ENCODE measurements at regions not wholly inside any gene's neighbourhood (a gene's known extent, or its start where the extent isn't known, plus 50 kb on each side); places are given as distances from the start of the nearest gene placed in this dataset.

- TF ChIP-seq CTCF (IDR thresholded peaks at IDR 0.05) (no peak), EZH2 (IDR thresholded peaks at IDR 0.05; ENCODE audit: borderline replicate concordance, insufficient read depth, low read depth, low read length, poor library complexity, severe bottlenecking) (no peak)
- Mint-ChIP-seq H3K27ac (no peak overlapping the region), H3K27me3 (peaks cover 7% of the 10 kb centered on the region), H3K4me3 (no peak overlapping the region), H3K4me1 (no peaks in the 10 kb centered on the region), H3K9me3 (ENCODE audit: insufficient read depth) (no peaks in the 10 kb centered on the region)
- Histone ChIP-seq H3K27me3 (replicated peaks in 1 of 4; ENCODE audit: control extremely low read depth in 1 of 4, control insufficient read depth in 3 of 4, insufficient read depth in 4 of 4, low read length in 3 of 4) (no peaks in the 10 kb centered on the region), H2AFZ (ENCODE audit: insufficient read depth, low read depth, low read length, poor library complexity, severe bottlenecking) (no peak overlapping the region), H3K79me2 (ENCODE audit: control insufficient read depth, insufficient read depth, low read length) (no peaks in the 10 kb centered on the region), H3K9ac (ENCODE audit: low read length) (no peak overlapping the region), H3K4me3 (ENCODE audit: control extremely low read depth in 1 of 5, extremely low read depth in 1 of 5, insufficient read depth in 1 of 5, low read depth in 2 of 5, low read length in 4 of 5) (no peak overlapping the region), H3K4me2 (replicated peaks; ENCODE audit: low read depth, low read length, poor library complexity, severe bottlenecking) (no peak overlapping the region), H3K4me1 (ENCODE audit: control insufficient read depth in 2 of 2, insufficient read depth in 2 of 2, low read length in 2 of 2) (no peaks in the 10 kb centered on the region), H3K36me3 (replicated peaks in 1 of 2; ENCODE audit: control extremely low read depth in 1 of 2, control insufficient read depth in 1 of 2, extremely low read depth in 1 of 2, insufficient read depth in 2 of 2, low read length in 1 of 2) (no peaks in the 10 kb centered on the region), H4K20me1 (ENCODE audit: control insufficient read depth, insufficient read depth, low read length, poor library complexity, severe bottlenecking) (no peaks in the 10 kb centered on the region), H3K27ac (ENCODE audit: low read length in 2 of 2) (no peak overlapping the region), H3K9me3 (ENCODE audit: control extremely low read depth in 1 of 3, control insufficient read depth in 2 of 3, insufficient read depth in 1 of 3, low read length in 2 of 3) (no peaks in the 10 kb centered on the region)
- ChIA-PET POLR2A (no interaction called here), CTCF (interaction anchor here (1.3 to 4.3 kb wide), 2 partner anchors 1089 to 1092 kb away, joined by 6 to 21 read pairs; no protein-coding TSS in a partner anchor)
- WGBS (ENCODE audit: insufficient coverage), result no CpG with 5 or more reads among the region's 2 CpGs
- intact Hi-C loops (cut with micrococcal nuclease), result no loop called here
- DNase-seq, result no peak
- ATAC-seq (ENCODE audit: low read depth), result no peak
These were observed 240.6 kb downstream of the PTBP2 start for GRCh38 chr1:96962216-96962615.

GRCh38 chr1:96962751-96963211 lies 241.2 kb downstream of the PTBP2 start:
- H3K27ac ChIP-seq (ENCODE audit: low read length in 2 of 2), result no peak overlapping the region
- peaks cover 7% of the 10 kb centered on the region for H3K27me3 Mint-ChIP-seq
- CTCF ChIA-PET, result interaction anchor here (1.3 to 4.3 kb wide), 2 partner anchors 1089 to 1091 kb away, joined by 6 to 21 read pairs; no protein-coding TSS in a partner anchor
- intact Hi-C loops (cut with micrococcal nuclease), result no loop called here
- H3K4me1 ChIP-seq (ENCODE audit: control insufficient read depth in 2 of 2, insufficient read depth in 2 of 2, low read length in 2 of 2), result no peaks in the 10 kb centered on the region
- H3K79me2 ChIP-seq (ENCODE audit: control insufficient read depth, insufficient read depth, low read length), result no peaks in the 10 kb centered on the region
- no peak overlapping the region for H3K4me3 ChIP-seq (ENCODE audit: control extremely low read depth in 1 of 5, extremely low read depth in 1 of 5, insufficient read depth in 1 of 5, low read depth in 2 of 5, low read length in 4 of 5)
- no peaks in the 10 kb centered on the region for H3K27me3 ChIP-seq (replicated peaks in 1 of 4; ENCODE audit: control extremely low read depth in 1 of 4, control insufficient read depth in 3 of 4, insufficient read depth in 4 of 4, low read length in 3 of 4)
- H3K9me3 Mint-ChIP-seq (ENCODE audit: insufficient read depth), result no peaks in the 10 kb centered on the region
- no peak overlapping the region for H3K4me2 ChIP-seq (replicated peaks; ENCODE audit: low read depth, low read length, poor library complexity, severe bottlenecking)
- H2AFZ ChIP-seq (ENCODE audit: insufficient read depth, low read depth, low read length, poor library complexity, severe bottlenecking), result no peak overlapping the region
- no peaks in the 10 kb centered on the region for H3K4me1 Mint-ChIP-seq
- H3K9me3 ChIP-seq (ENCODE audit: control extremely low read depth in 1 of 3, control insufficient read depth in 2 of 3, insufficient read depth in 1 of 3, low read length in 2 of 3), result no peaks in the 10 kb centered on the region
- POLR2A ChIA-PET, result no interaction called here
- ATAC-seq (ENCODE audit: low read depth), result no peak
- DNase-seq, result no peak
- H4K20me1 ChIP-seq (ENCODE audit: control insufficient read depth, insufficient read depth, low read length, poor library complexity, severe bottlenecking), result no peaks in the 10 kb centered on the region
- 100% methylated on average over 1 of the region's 4 CpGs for WGBS (ENCODE audit: insufficient coverage)
- no peaks in the 10 kb centered on the region for H3K36me3 ChIP-seq (replicated peaks in 1 of 2; ENCODE audit: control extremely low read depth in 1 of 2, control insufficient read depth in 1 of 2, extremely low read depth in 1 of 2, insufficient read depth in 2 of 2, low read length in 1 of 2)
- no peak overlapping the region for H3K4me3 Mint-ChIP-seq
- TF ChIP-seq EZH2 (IDR thresholded peaks at IDR 0.05; ENCODE audit: borderline replicate concordance, insufficient read depth, low read depth, low read length, poor library complexity, severe bottlenecking) (no peak), CTCF (IDR thresholded peaks at IDR 0.05) (no peak)
- no peak overlapping the region for H3K27ac Mint-ChIP-seq
- no peak overlapping the region for H3K9ac ChIP-seq (ENCODE audit: low read length)

Measured in B cell (primary cell).